Endothelial cell of hepatic sinusoid (primary cell): ENCODE measurements at regions not wholly inside any gene's neighbourhood (a gene's known extent, or its start where the extent isn't known, plus 50 kb on each side); places are given as distances from the start of the nearest gene placed in this dataset.

Experiments
- in situ Hi-C: cut with HindIII; loops from 2 replicates; pipeline ENCODE4 v1.10.0; 2017; ENCODE audit warnings: low sequenced_read_pairs

DNA sequence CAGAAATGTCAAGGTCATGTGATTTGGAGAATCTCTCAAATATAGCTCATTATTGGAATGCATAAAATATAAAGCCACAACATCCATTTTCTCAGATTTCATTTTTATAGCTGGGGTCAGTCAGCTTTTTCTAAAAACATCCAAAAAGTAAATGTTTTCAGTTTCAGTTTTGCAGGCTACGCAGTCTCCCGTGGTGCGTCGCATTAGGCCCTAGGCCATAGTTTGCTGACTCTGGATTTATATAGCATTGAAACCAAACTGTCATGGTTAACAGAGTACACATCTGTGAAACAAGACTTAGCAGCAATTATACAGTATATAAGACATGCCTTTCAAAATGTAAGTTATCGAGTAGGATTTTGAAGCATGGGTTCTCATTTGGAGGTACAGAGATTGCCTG, 140.0 kb downstream of the IRS2 start:
- in situ Hi-C loops, result no loop called here

DNA sequence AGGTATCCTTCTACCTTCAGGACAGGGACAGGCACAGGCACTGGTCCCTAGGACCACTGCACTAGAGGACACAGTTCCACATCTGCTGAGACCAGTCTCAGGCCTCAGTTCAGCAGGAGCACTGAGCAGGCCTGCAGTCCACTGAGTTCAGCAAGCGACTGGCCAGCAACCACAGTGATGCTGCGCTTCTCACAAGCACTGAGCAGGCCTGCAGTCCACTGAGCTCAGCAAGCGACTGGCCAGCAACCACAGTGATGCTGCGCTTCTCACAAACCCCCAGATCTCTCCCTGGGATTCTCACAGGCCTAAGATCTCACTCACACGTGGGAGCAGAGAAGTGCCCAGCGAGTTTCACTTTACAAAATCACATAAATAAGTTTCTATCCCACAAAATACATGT, 140.6 kb downstream of the IRS2 start:
- in situ Hi-C loops, result no loop called here

DNA sequence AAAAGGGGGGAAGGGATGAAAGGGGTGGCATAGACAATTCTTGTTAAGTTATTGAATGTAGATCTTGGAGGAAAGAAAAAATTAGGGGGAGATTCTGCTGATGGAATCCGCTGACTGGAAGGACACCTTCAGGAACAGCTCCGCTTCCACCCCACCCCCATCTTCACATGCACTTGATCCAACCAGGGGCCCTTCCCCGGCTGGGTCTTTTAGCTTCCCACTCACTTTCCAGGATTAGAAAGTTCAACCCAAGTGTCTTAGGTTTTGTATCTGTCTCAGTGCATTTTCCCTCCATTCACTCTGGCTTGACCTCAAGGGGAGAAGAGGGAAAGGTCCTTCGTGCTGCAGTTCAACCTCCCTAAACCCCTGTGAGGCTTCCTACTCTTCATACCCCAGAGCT, 141.4 kb downstream of the IRS2 start:
- in situ Hi-C loops, result no loop called here

DNA sequence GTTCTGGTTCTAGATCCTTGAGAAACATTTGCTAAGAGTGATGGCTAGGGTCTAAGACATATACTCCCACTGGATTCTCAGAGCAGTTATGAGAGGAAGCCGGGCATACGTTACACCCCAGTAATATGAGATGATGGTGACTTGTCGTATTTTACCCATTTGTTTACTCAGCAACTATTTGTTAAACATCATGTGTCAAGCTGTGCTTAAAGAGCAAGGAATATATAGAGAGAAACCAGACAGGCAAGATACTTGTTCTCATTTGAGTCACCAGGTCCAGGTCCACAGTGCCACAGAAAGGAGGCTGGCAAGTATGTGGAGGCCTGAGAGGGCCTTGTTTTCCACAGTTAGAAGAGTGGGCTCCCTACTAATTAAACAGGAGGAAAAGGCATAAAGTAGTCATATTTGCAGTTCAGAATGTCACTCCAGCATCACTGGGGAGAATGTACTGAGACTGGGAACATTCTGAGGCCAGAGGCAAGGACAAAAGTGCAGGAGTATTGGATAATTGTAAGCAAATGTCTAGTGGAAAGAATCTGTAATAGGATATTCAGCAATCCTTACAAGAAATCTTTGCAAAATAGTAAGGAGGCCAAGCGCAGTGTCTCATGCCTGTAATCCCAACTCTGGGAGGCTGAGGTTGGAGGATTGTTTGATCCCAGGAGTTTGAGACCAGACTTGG, 142.2 kb downstream of the IRS2 start:
- in situ Hi-C loops, result no loop called here

DNA sequence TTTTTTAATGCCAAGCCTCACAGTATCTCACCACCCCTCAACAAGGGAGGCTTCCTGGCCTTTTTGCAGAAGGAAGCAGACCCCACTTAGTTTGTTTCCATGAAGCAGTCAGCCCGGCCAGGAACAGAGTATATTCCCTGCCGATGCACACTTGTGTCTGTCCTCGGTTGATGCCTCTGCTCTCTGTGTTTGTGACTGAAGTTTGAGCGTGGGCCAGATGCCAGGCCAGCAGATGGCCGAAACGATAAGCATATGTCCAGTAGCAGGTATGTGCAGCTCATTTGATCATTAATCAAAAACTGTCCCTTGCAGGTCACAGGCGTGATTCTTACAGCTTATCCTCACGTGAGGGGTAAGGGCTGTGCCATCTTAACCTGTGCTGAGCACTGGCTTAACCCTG, 144.0 kb downstream of the IRS2 start:
- in situ Hi-C loops, result no loop called here

DNA sequence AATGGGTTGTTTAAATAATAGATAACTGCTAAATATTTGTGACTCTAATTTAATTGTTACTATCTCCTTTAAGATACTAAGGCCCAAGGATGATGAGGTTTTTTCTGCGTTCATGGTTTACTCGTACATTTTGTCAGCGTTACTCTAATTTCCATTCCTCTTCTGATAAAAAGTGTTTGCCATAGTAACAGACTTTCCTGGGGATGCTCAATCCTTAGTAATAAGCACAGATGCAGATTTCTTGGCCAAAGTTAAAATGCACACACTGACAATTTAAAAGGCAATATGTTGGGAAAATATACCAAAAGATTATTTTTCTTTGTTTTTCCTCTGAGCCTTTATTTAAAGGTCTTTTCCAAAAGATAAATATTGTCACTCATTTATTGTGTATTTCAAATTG, 149.6 kb downstream of the IRS2 start:
- in situ Hi-C loops, result no loop called here

DNA sequence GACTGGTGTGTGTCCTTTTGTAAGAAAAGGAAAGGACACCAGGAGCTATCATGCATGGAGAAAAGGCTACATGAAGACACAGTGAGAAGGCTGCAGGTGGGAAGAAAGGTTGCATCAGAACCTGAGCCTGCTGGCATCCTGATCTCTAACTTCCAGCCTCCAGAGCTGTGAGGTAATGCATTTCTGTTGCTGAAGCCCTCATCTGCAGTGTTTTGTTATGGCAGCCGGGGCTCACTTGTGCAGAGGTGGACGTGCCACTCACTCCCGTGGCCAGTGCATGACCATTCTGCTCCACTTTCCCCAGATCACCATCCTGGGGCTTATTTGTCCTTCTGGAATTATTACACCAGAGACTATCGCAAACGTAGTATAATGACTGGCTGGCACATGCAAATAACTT, 155.3 kb downstream of the IRS2 start:
- in situ Hi-C loops, result no loop called here

DNA sequence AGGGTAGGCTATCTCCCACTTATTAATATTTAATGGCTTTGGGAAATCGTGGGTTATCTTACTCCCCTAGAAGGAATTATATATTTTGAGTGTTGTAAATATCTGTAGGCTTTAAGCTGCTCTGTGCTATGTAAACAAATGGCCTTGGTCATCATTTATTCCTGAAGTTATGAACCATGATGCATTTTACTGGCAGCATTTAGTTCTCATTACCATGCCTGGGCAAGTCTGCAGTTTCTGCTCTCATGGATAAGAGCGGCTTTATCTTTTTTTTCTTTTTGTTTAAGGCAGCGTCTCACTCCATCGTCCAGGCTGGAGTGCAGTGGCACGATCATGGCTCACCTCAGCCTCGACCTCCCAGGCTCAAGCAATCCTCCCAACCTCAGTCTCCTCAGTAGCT, 156.1 kb downstream of the IRS2 start:
- in situ Hi-C loops, result no loop called here

DNA sequence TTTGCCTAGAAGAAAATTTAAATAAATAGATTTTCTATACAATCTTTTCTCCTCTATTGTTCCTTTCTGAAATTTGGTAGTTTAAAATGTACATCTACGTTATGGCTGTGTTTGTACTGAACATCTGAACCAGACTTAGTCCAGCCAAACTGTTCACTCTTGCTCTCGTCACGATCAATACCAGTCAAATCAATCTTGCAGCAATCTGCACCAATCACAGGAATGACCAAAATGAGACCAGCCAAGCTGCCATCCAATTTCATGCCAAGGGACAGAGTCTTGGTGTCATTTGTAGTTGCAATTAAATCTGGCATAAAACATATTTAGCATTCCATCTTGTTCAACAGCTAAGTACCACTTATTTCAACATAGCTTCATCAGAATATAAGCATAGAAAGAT, 156.6 kb downstream of the IRS2 start:
- in situ Hi-C loops, result no loop called here

DNA sequence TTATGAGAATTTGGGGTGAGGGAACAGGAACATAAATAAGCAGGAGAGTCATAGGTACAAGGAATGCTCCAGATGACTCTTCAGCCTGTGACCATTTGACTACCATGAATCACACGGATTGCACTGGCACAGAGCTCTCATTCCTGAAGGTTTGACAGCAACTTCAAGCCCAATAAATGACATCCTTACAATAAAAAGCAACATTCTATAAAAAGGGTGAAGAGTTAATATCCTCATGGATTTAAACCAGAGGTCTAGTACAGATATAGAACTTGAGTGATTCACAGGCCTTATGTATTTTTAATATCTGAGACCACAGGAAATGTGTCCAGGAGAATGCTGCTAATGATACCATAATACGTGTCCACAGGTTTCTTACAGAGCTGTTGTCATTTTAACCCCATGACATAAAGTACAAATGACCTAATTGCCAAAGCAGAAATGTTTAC, 158.1 kb downstream of the IRS2 start:
- in situ Hi-C loops, result no loop called here

DNA sequence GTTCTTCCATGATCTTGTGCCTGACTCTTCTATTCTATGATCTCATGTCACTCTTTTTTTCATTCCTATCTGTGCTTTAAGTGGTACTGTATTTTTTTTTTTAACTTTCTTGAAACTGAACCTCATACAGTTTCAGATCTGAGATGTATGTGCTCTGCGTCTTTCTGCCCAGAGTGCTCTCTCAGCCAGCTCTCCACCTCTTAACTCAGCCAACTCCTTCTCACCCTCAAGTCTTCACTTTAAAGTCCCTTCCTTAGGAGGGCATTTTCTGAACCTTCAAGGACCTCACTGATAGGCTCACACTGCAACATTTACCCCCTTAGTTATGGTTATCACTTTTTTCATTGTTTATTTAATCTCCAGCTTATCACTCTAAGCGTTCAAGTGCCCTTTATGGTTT, 158.7 kb downstream of the IRS2 start:
- in situ Hi-C loops, result no loop called here

DNA sequence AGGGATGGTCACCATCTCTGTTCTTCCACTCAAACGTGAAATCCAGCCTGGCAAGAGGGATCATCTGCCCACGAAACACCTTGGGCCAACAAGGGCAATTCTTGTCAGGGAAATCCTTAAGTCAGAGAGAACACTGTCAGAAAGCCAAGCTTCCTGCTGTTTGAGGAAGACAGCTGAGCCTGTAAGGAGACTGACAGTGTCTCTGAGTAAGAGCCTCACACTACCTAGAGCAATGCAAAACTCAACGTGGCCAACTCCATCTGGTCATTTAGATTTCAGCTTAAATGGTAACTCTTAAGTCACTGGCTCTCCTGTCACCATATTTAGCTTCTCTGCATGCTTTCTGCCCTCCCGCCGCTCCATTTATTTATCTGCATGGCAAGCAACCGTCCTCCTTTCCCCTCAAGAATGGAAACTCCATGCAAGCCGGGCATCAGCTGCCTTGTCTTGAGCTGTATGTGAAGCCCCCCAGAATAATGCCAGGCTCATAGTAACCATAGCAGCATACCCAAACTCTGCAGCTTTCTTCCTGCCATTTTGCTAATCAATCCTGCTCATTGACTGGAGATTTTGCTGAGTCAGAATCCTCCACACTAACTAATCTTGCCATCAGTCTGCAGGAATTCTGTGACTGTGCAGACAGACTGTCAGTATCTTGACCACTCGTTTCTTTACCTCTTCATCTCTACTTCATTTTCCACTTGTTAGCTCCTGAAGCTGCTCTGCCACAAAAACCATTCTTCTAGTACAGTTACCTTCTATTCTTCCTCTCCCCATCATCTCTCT, 159.8 kb downstream of the IRS2 start:
- in situ Hi-C loops, result no loop called here

DNA sequence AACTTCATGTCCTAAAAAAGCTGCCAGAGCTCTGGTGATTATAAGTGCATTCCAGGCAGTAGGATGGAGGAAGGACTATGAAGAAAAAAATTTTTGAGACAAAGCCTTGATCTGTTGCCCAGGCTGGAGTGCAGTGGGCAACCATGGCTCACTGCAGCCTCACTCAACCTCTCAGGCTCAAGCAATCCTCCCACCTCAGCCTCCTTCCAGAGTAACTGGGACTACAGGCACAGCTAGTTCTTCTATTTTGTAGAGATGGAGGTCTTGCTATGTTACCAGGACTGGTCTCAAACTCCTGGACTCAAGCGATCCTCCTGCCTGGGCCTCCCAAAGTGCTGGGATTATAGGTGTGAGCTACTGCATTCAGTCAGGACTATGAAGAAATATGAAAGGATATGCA, 161.2 kb downstream of the IRS2 start:
- in situ Hi-C loops, result no loop called here

DNA sequence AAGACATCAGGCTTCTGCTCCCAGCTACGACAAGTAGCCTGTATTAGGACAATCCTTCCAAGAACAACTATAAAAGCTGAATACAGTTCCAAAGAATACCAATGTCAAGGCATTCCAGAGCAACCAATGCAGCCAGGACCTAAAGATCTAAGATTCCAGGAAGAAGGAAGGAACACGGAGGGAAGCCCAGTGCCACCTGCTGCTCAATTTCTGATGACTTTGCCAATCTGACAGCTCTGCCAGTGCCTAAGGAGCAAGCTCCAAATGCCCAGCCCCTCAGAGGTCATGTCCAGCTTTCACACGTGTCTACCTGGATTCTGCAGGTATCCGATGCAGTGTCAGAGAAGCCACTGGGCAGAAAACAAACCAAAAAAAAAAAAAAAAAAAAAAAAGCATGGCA, 164.4 kb downstream of the IRS2 start:
- in situ Hi-C loops, result no loop called here

DNA sequence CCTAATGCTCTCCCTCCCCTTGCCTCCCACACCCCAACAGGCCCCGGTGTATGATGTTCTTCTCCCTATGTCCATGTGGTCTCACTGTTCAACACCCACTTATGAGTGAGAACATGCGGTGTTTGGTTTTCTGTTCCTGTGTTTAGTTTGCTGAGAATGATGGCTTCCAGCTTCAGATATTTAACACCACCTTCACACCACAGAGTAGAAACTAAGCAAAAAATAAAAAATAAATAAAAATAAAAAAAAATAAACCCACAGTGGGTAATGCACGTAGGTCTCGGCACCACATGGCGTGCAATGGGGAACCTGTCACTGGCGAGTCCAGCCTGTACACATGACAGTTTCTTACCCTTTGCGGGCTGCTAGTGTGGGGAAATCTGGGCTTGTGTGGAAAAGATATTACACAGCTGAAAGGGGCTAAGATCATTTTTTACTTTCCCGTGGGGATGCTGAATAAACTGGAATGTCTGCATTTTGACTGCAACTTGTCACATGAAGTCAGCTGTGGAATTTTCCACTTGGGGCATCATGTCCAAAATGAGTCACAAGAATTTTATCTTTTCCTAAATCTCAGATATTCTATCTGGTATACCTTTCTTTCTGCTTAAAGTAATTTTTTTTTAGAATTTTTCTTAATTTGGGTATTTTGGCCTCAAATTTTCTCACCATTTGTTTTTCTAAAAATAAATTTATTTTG, 170.5 kb downstream of the IRS2 start:
- in situ Hi-C loops, result no loop called here

DNA sequence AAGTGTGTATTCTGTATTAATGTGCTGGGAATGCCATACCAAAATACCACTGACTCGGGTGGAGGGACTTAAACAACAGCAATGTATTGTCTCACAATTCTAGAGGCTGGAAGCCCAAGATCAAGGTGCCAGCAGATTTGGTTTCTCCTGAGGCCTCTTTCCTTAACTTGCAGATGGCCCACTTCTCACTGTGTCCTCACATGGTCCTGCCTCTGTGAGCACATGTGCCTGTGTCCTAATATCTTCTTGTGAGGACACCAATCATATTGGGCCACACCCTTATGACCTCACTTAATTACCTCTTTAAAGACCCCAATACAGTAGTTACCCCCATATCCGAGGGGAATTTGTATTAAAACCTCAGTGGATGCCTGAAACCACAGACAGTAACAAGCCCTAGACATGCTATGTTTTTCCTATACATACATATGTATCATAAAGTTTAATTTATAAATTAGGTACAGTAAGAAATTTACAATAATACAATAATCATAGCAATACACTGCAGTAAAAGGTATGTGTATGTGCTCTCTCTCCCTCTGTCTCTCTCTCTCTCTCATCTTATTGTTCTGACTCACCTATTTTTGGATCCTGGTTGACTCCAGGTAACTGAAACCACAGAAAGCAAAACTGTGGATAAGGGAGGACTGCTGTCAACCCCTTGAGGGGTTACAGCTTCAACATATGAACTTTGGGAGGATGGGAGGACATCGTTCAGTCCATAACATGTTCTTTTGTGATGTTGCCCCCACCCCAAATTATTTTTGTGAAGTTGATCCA, 174.3 kb downstream of the IRS2 start:
- in situ Hi-C loops, result no loop called here

DNA sequence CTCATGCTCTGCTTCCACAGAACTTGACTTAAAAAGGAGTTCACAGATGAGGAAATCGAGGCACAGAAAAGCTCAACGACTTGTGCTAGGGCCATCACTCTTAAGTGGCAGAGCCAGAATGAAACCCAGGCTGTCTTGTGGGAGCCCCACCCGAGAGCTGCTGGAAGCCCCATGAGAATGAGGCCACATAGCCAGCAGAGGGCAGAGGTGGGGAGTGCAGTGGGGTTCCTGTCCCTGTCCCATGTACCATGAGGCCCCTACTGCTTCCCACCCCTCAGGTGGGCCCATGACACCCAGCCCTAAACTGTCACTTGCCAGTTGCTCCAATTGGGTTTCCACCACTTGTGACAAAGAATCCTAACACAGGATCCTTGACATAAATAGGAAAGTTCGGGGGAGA, 175.9 kb downstream of the IRS2 start:
- in situ Hi-C loops, result no loop called here

DNA sequence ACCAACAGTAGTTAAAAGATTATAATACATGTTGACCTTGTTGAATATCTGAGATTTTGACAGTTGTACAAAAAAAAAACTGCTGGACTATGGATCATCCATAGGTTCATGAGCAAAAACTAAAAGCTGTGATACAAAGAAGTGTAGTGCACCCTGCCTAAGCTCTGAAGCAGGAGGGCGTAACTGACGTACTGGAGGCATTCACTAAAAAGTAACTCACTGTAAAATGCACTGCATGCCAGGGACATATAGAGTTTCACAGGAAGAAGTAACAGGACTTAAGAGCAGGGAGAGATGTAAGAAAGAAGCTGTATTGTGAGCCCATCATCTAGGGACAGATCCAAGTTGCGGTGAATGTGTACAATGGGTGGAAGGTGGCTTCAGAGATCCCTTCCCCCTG, 177.9 kb downstream of the IRS2 start:
- in situ Hi-C loops, result no loop called here

DNA sequence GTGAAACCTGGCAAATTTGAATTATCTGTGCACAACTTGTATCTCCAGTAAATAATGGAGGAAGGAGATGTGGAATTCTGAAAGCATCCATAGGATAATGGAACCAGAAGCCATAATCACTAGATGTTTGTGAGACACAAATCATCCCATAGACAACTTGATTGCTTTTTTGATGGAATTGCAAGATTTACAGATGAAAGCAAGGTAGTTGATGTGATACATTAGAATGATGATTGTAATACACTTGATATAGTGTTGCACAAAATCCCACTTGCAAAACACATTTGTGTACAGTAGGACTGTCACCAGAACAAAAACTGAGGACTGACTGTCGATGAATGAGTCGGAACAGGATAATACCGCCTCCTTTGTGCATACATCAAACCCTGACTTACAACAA, 178.3 kb downstream of the IRS2 start:
- in situ Hi-C loops, result no loop called here

DNA sequence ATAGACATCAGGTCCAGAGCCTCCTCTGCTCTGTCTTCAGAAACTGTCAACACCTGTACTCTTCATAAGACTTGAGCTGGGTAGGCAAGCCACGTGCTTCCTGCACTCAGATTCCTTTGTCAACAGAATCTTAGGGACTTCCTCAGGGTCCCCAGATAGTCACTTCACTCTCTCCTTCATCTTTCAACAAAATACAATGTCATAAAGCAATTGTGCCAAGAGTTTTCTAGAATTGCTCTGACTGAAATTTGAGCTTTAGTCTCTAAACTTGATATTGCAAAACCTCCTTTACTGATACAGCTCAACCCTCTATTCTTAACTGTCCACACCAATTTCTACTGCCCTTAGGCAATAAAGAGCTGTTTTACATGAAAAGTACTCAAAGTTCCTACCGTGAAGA, 179.9 kb downstream of the IRS2 start:
- in situ Hi-C loops, result no loop called here

DNA sequence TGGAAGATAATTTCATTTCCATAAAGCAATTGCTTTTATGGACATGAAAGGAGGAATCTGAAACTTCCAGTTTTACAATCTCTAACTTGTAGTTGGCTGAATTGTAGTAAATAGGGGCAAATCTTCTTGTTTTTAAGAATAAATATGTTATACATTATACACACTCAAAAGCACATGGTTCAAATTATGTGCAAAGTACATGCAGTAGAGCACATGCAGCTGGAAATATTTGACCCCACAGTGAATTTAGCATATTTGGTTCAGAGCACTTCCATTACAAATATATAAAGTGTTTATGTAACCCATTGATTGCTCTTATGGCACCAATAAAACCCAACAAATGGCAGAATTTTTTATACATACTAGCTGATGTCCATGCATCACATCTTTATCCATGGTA, 180.5 kb downstream of the IRS2 start:
- in situ Hi-C loops, result no loop called here
